Nephron (organoid): ENCODE measurements at regions not wholly inside any gene's neighbourhood (a gene's known extent, or its start where the extent isn't known, plus 50 kb on each side); places are given as distances from the start of the nearest gene placed in this dataset.
"Not testable (repeated sequence)": the region's sequence is repeated elsewhere in the genome, so short reads cannot be mapped to it uniquely, and the experiment has no call there.

Experiments
- H3K27ac Mint-ChIP-seq, 3 experiments: 2 replicates each; pipeline ENCODE4 v1.8.0; 2020; ENCODE audit warnings: mixed read lengths in 3 of 3, mild to moderate bottlenecking in 2 of 3, moderate library complexity in 1 of 3
- H3K27me3 Mint-ChIP-seq: 2 replicates; pipeline ENCODE4 v1.8.0; 2021; ENCODE audit warnings: low read depth, mild to moderate bottlenecking, moderate library complexity, mixed read lengths
- H3K36me3 Mint-ChIP-seq: 2 replicates; pipeline ENCODE4 v1.8.0; 2020; ENCODE audit warnings: low read depth, mixed read lengths
- H3K4me1 Mint-ChIP-seq: 2 replicates; pipeline ENCODE4 v1.8.0; 2020; ENCODE audit warnings: mixed read lengths
- H3K4me3 Mint-ChIP-seq, 3 experiments: 2 replicates each; pipeline ENCODE4 v1.8.0; 2020; ENCODE audit warnings: mild to moderate bottlenecking in 3 of 3, mixed read lengths in 3 of 3, moderate library complexity in 2 of 3
- H3K9me3 Mint-ChIP-seq: 2 replicates; pipeline ENCODE4 v1.8.0; 2020; ENCODE audit warnings: mixed read lengths
- TF ChIP-seq, protein P1 (sequence below), 3 experiments: fragments of 200-600 bp; sonication (generic); IDR thresholded peaks; one replicate each; pipeline ENCODE4 v1.5.0; 2021; ENCODE audit warnings: antibody characterized with exemption in 3 of 3; ENCODE audit not compliant: unreplicated experiment in 3 of 3

DNA sequence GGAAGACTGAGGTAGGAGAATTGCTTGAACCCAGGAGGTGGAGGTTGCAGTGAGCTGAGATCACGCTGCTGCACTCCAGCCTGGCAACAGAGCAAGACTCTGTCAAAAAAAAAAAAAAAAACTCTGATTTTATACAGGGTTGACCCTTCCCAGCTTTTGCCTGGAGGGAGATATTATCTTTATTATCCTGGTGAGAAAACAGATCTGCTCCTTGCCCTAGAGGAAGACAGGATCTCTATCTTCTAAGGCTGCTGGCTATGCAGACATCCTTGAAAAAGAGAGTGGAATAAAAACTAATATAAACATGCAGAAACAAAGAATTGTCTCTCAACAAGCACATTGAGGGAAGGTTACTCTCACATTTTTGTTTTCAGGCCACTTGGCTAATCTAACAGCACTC is 1503.4 kb upstream of the WWC1 start:
- TF ChIP-seq, protein P1, sequence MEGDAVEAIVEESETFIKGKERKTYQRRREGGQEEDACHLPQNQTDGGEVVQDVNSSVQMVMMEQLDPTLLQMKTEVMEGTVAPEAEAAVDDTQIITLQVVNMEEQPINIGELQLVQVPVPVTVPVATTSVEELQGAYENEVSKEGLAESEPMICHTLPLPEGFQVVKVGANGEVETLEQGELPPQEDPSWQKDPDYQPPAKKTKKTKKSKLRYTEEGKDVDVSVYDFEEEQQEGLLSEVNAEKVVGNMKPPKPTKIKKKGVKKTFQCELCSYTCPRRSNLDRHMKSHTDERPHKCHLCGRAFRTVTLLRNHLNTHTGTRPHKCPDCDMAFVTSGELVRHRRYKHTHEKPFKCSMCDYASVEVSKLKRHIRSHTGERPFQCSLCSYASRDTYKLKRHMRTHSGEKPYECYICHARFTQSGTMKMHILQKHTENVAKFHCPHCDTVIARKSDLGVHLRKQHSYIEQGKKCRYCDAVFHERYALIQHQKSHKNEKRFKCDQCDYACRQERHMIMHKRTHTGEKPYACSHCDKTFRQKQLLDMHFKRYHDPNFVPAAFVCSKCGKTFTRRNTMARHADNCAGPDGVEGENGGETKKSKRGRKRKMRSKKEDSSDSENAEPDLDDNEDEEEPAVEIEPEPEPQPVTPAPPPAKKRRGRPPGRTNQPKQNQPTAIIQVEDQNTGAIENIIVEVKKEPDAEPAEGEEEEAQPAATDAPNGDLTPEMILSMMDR (IDR thresholded peaks at IDR 0.05; ENCODE audit: unreplicated experiment in 3 of 3), result no peak
- Mint-ChIP-seq H3K4me1 (no peaks in the 10 kb centered on the region), H3K4me3 (no peak overlapping the region), H3K36me3 (no peaks in the 10 kb centered on the region), H3K9me3 (no peaks in the 10 kb centered on the region), H3K27ac (no peak overlapping the region), H3K27me3 (no peaks in the 10 kb centered on the region)

DNA sequence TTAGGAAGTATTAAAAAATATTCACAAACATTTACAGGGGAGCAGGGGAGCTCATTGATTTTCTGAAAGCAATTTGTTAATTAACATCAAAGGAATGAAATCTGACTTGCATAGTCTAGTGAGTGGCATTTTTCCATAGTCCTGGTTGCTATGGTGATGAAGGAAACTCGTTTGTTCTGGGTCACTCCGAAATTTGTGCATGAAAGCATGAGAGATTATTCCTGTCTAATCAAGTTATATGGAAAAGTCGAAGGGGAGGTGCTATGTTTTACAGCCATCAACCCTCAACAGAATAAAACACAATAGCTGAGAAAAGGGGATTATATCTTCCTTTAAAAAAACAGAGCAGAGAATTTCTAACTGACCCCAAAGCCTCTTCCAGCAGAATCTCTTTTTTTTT is 1495.7 kb upstream of the WWC1 start:
- H3K4me3 Mint-ChIP-seq, result no peak overlapping the region
- H3K9me3 Mint-ChIP-seq, result peaks cover 2% of the 10 kb centered on the region
- no peak overlapping the region for H3K27ac Mint-ChIP-seq
- TF ChIP-seq, protein P1 (IDR thresholded peaks at IDR 0.05; ENCODE audit: unreplicated experiment in 3 of 3), result no peak
- no peaks in the 10 kb centered on the region for H3K4me1 Mint-ChIP-seq
- no peaks in the 10 kb centered on the region for H3K36me3 Mint-ChIP-seq
- no peaks in the 10 kb centered on the region for H3K27me3 Mint-ChIP-seq

DNA sequence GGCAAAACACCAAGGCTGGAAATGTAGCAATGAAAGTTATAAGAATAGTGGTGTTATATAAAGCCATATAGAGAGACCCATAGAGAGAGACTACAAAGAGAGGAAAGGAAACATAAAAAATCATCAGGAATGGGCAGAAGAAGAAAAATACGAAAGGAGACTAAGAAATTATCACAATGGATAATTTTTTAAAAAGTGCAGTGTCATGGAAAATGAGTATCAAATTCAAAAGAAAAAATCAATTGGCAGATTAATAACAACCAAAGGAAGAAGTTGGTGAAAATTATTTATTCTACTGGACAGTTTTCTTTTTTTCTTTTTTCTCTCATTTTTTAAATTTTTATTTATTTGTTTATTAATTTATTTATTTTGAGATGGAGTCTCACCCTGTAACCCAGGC is 1488.4 kb upstream of the WWC1 start:
- peaks cover 5% of the 10 kb centered on the region for H3K9me3 Mint-ChIP-seq
- H3K36me3 Mint-ChIP-seq, result no peaks in the 10 kb centered on the region
- no peak overlapping the region for H3K27ac Mint-ChIP-seq
- TF ChIP-seq, protein P1 (IDR thresholded peaks at IDR 0.05; ENCODE audit: unreplicated experiment in 3 of 3), result no peak
- no peaks in the 10 kb centered on the region for H3K4me1 Mint-ChIP-seq
- H3K27me3 Mint-ChIP-seq, result no peaks in the 10 kb centered on the region
- H3K4me3 Mint-ChIP-seq, result no peak overlapping the region

- H3K9me3 Mint-ChIP-seq, H3K27ac Mint-ChIP-seq, H3K27me3 Mint-ChIP-seq, H3K4me1 Mint-ChIP-seq, H3K4me3 Mint-ChIP-seq, H3K36me3 Mint-ChIP-seq: not testable (repeated sequence)
These were observed 1487.2 kb upstream of the WWC1 start for GRCh38 chr5:166804223-166804622.

DNA sequence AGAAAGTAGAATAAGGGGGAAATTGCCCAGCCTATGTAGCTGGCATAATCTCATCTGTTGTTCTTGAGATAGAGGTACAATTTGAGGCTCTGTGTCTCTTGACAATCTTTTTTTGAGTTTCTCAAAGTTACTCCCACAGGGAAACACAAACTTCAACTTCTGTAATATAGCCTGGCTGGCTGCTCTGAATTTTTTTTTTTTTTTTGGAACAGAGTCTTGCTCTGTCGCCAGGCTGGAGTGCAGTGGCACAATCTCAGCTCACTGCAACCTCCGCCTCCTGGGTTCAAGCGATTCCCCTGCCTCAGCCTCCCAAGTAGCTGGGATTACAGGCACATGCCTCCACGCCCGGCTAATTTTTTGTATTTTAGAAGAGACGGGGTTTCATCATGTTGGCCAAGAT is 1486.8 kb upstream of the WWC1 start:
- not testable (repeated sequence) for H3K27me3 Mint-ChIP-seq, H3K4me1 Mint-ChIP-seq, H3K27ac Mint-ChIP-seq, H3K9me3 Mint-ChIP-seq, H3K4me3 Mint-ChIP-seq, H3K36me3 Mint-ChIP-seq

- not testable (repeated sequence) for H3K4me3 Mint-ChIP-seq, H3K36me3 Mint-ChIP-seq, H3K4me1 Mint-ChIP-seq, H3K27me3 Mint-ChIP-seq, H3K27ac Mint-ChIP-seq
- peaks cover 13% of the 10 kb centered on the region for H3K9me3 Mint-ChIP-seq
These were observed 1481.3 kb upstream of the WWC1 start for GRCh38 chr5:166810093-166810658.

- H3K27me3 Mint-ChIP-seq, result no peaks in the 10 kb centered on the region
- no peaks in the 10 kb centered on the region for H3K36me3 Mint-ChIP-seq
- TF ChIP-seq, protein P1 (IDR thresholded peaks at IDR 0.05; ENCODE audit: unreplicated experiment in 3 of 3), result no peak
- H3K4me1 Mint-ChIP-seq, result no peaks in the 10 kb centered on the region
- no peak overlapping the region for H3K4me3 Mint-ChIP-seq
- H3K27ac Mint-ChIP-seq, result no peak overlapping the region
- peaks cover 13% of the 10 kb centered on the region for H3K9me3 Mint-ChIP-seq
These were observed 1480.7 kb upstream of the WWC1 start for GRCh38 chr5:166810721-166811120.
